Astrocyte (in vitro differentiated cells and primary cell): ENCODE measurements at regions not wholly inside any gene's neighbourhood (a gene's known extent, or its start where the extent isn't known, plus 50 kb on each side); places are given as distances from the start of the nearest gene placed in this dataset.

Experiments used
- CTCF ChIP-seq: IDR thresholded peaks from 2 replicates; pipeline ENCODE4 v1.5.1; 2011; ENCODE audit warnings: low read depth, mild to moderate bottlenecking, inconsistent platforms, low read length, moderate library complexity; ENCODE audit not compliant: insufficient read depth
- EZH2 ChIP-seq: IDR thresholded peaks from 2 replicates; pipeline ENCODE4 v1.6.1; 2012; ENCODE audit warnings: mild to moderate bottlenecking, low read length, inconsistent platforms; ENCODE audit not compliant: insufficient read depth

- TF ChIP-seq CTCF: no peak
- no peak for TF ChIP-seq EZH2
Observed at GRCh38 chr18:7395566-7395965, 164.7 kb downstream of the LRRC30 start.
